Uterus (tissue), 3 donors: ENCODE measurements at regions not wholly inside any gene's neighbourhood (a gene's known extent, or its start where the extent isn't known, plus 50 kb on each side); places are given as distances from the start of the nearest gene placed in this dataset.

ENCODE experiments used
- DNase-seq, 2 donors: peaks; one replicate each; pipeline ENCODE4 v3.0.0-alpha.2; 2019 to 2020
- H3K27ac ChIP-seq, 2 donors: fragments of 200-600 bp; sonication (generic); 1 replicate in 1 of 2; 2 replicates in 1 of 2; pipeline ENCODE4 v1.5.1; 2016 to 2018
- H3K27me3 ChIP-seq, 2 donors: fragments of 200-600 bp; sonication (generic); one replicate each; pipeline ENCODE4 v1.5.1; 2018 to 2019; ENCODE audit warnings: control low read depth in 1 of 2
- H3K36me3 ChIP-seq, 2 donors: fragments of 200-600 bp; sonication (generic); one replicate each; pipeline ENCODE4 v1.5.1; 2019; ENCODE audit warnings: control low read depth in 1 of 2
- H3K4me1 ChIP-seq, 2 donors: fragments of 200-600 bp; sonication (generic); one replicate each; pipeline ENCODE4 v1.5.1; 2018 to 2019; ENCODE audit warnings: control low read depth in 1 of 2
- H3K4me3 ChIP-seq, 2 donors: fragments of 200-600 bp; sonication (generic); 1 replicate in 1 of 2; 2 replicates in 1 of 2; pipeline ENCODE4 v1.5.1; 2018 to 2019; ENCODE audit warnings: mild to moderate bottlenecking in 1 of 2
- H3K9me3 ChIP-seq, 2 donors: fragments of 200-600 bp; sonication (generic); one replicate each; pipeline ENCODE4 v1.5.1; 2019; ENCODE audit warnings: control low read depth in 1 of 2
- POLR2A ChIP-seq, 2 donors: fragments of 450-650 bp; IDR thresholded peaks; one replicate each; pipeline ENCODE4 v1.6.1; 2016; ENCODE audit warnings: antibody characterized with exemption in 2 of 2, mild to moderate bottlenecking in 1 of 2, moderate library complexity in 1 of 2
- intact Hi-C: fragments of 100-400 bp; cut with DNase I; formaldehyde crosslinking; loops from one replicate; pipeline ENCODE4 v1.15.1; 2023; ENCODE audit warnings: low total_unique reads
- TF ChIP-seq, protein P1 (sequence below), 4 experiments: fragments of 200-600 bp in 2 of 4; fragments of 450-650 bp in 2 of 4; sonication (generic) in 2 of 4; IDR thresholded peaks; one replicate each; pipeline ENCODE4 v1.5.1; 2016 to 2019; ENCODE audit warnings: antibody characterized with exemption in 4 of 4, mild to moderate bottlenecking in 2 of 4, moderate library complexity in 1 of 4
- donor health status: DM: yes; HTN: yes; CAD: no.

DNA sequence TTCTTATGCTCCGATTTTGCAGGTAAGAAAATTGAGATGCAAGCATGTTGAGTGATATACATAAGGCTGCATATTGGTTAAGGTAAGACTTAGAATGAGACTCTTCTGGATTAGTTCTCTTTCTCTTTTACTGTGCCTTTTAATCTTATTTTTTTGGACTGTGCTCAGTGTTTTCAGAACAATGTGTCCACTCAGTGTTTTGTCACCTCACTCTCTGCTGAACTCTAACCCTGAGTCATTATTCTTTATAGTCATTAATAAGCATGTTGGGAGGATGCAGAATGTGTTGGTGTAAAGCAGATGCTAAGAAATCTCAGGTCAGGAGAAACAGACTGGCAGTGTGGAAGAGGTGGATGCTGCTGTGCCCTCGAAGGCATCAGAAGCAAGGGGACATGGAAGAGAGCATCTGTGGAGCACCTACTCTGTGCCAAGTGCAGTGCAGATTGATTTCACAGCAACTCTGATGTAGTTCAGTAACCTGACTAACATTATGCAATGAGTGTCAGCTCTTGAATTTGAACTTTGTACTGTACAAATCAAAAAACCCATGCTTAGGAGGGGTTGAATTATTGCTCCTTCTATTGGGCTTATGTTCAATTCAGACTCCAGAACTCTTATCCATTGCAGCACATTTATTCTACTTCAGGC, 80.7 kb upstream of the LARGE1 start:
- TF ChIP-seq, protein P1, sequence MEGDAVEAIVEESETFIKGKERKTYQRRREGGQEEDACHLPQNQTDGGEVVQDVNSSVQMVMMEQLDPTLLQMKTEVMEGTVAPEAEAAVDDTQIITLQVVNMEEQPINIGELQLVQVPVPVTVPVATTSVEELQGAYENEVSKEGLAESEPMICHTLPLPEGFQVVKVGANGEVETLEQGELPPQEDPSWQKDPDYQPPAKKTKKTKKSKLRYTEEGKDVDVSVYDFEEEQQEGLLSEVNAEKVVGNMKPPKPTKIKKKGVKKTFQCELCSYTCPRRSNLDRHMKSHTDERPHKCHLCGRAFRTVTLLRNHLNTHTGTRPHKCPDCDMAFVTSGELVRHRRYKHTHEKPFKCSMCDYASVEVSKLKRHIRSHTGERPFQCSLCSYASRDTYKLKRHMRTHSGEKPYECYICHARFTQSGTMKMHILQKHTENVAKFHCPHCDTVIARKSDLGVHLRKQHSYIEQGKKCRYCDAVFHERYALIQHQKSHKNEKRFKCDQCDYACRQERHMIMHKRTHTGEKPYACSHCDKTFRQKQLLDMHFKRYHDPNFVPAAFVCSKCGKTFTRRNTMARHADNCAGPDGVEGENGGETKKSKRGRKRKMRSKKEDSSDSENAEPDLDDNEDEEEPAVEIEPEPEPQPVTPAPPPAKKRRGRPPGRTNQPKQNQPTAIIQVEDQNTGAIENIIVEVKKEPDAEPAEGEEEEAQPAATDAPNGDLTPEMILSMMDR (IDR thresholded peaks at IDR 0.05), result no peak
- no peak for TF ChIP-seq POLR2A (IDR thresholded peaks at IDR 0.05)
- Histone ChIP-seq H3K27me3 (no peaks in the 10 kb centered on the region), H3K36me3 (no peaks in the 10 kb centered on the region), H3K9me3 (no peaks in the 10 kb centered on the region), H3K4me1 (no peaks in the 10 kb centered on the region), H3K27ac (no peak overlapping the region), H3K4me3 (no peak overlapping the region)
- intact Hi-C loops, result no loop called here
- DNase-seq, result no peak

DNA sequence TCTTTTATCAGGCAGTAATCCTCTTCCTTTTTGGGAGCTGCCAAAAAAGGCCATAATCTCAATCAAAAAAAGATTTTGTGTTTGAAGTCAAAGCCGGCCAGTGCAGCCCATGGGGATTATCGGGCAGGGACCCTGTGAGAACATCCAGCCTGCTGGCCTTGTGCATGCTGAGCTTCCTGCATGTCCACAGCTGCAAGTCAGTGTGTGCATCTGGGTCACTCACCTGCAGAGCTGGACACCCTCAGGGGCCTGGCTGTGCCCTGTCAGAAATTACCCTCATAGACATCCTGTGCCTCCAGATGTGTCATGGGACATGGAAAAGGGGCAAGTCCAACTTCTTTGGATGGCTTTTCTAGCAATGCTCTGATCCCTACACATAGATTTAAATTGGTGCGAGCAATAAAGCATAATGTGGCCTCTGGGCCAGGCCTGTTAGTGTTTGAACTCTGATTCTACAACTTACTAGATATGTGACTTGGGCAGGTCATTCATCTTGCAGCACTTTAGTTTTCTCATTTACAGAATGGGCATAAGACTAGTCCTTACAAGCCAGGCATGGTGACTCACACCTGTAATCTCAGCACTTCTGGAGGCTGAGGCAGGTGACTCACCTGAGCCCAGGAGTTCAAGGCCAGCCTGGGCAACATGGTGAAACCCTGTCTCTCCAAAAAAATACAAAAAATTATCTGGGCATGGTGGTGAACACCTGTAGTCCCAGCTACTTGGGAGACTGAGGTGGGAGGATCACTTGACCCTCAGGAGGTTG, 81.6 kb upstream of the LARGE1 start:
- TF ChIP-seq POLR2A (IDR thresholded peaks at IDR 0.05), result no peak
- TF ChIP-seq, protein P1 (IDR thresholded peaks at IDR 0.05), result no peak
- Histone ChIP-seq H3K27ac (no peak overlapping the region), H3K27me3 (no peaks in the 10 kb centered on the region), H3K4me3 (no peak overlapping the region), H3K4me1 (no peaks in the 10 kb centered on the region), H3K9me3 (no peaks in the 10 kb centered on the region), H3K36me3 (no peaks in the 10 kb centered on the region)
- intact Hi-C loops, result no loop called here
- no peak for DNase-seq

GRCh38 chr22:34004058-34004457, 83.8 kb upstream of the LARGE1 start:
- intact Hi-C loops, result no loop called here
- H3K4me3 ChIP-seq, result no peak overlapping the region
- no peak for DNase-seq

GRCh38 chr22:34010259-34010658, 90.0 kb upstream of the LARGE1 start:
- intact Hi-C loops, result no loop called here
- no peaks in the 10 kb centered on the region for H3K27me3 ChIP-seq
- H3K36me3 ChIP-seq, result no peaks in the 10 kb centered on the region
- no peaks in the 10 kb centered on the region for H3K4me1 ChIP-seq
- no peaks in the 10 kb centered on the region for H3K9me3 ChIP-seq
- H3K4me3 ChIP-seq, result no peak overlapping the region
- H3K27ac ChIP-seq, result no peak overlapping the region
- no peak for TF ChIP-seq POLR2A (IDR thresholded peaks at IDR 0.05)
- TF ChIP-seq, protein P1 (IDR thresholded peaks at IDR 0.05), result no peak
- no peak for DNase-seq

More at GRCh38 chr22:34004058-34004457, 83.8 kb upstream of the LARGE1 start:
- no peak for TF ChIP-seq POLR2A (IDR thresholded peaks at IDR 0.05)
- TF ChIP-seq, protein P1 (IDR thresholded peaks at IDR 0.05), result no peak
- H3K27me3 ChIP-seq, result no peaks in the 10 kb centered on the region
- H3K36me3 ChIP-seq, result no peaks in the 10 kb centered on the region
- H3K9me3 ChIP-seq, result no peaks in the 10 kb centered on the region
- no peaks in the 10 kb centered on the region for H3K4me1 ChIP-seq
- H3K27ac ChIP-seq, result no peak overlapping the region

DNA sequence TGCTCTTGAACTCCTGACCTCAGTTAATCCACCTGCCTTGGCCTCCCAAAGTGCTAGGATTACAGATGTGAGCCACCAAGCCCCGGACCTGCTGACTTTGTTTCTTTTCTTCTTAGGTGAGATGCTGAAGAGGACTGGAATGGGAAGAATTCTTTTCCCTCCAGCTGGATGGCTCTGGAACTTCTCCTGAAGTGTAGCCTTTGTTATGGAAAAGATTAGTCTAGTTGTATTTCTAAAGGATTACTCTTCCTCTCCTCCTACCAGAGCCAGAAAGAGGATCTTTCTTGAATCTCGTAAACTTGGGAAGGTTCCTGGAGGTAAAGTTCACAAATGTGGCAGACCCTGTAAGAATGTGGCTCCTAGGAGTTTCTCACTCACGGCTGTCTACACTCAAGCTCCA, 95.4 kb upstream of the LARGE1 start:
- no peaks in the 10 kb centered on the region for H3K4me1 ChIP-seq
- no peaks in the 10 kb centered on the region for H3K36me3 ChIP-seq
- DNase-seq, result no peak
- TF ChIP-seq POLR2A (IDR thresholded peaks at IDR 0.05), result no peak
- TF ChIP-seq, protein P1 (IDR thresholded peaks at IDR 0.05), result no peak
- intact Hi-C loops, result no loop called here
- H3K9me3 ChIP-seq, result no peaks in the 10 kb centered on the region
- no peak overlapping the region for H3K4me3 ChIP-seq
- H3K27ac ChIP-seq, result no peak overlapping the region
- no peaks in the 10 kb centered on the region for H3K27me3 ChIP-seq
